Aorta (tissue), 5 donors: ENCODE measurements at regions not wholly inside any gene's neighbourhood (a gene's known extent, or its start where the extent isn't known, plus 50 kb on each side); places are given as distances from the start of the nearest gene placed in this dataset.

Experiments
- ATAC-seq: fragments of 200-7000 bp; cut with Tn5 transposase; one replicate; pipeline ENCODE4 v1.9.1; 2022; ENCODE audit warnings: moderate library complexity; ENCODE audit not compliant: low FRiP score
- DNase-seq, 2 donors: peaks; one replicate each; pipeline ENCODE4 v3.0.0-alpha.2; 2020
- H3K27ac ChIP-seq, 2 donors: one replicate each; pipeline ENCODE4 v1.5.1; 2013; ENCODE audit warnings: low read length in 2 of 2, mild to moderate bottlenecking in 2 of 2, moderate library complexity in 2 of 2, control low read depth in 1 of 2, inconsistent platforms in 1 of 2, low read depth in 1 of 2
- H3K27me3 ChIP-seq, 2 donors: one replicate each; pipeline ENCODE4 v1.6.1; 2013; ENCODE audit warnings: control low read depth in 1 of 2, low read length in 1 of 2, mild to moderate bottlenecking in 1 of 2, moderate library complexity in 1 of 2; ENCODE audit not compliant: insufficient read depth in 2 of 2, control insufficient read depth in 1 of 2
- H3K36me3 ChIP-seq, 2 donors: one replicate each; pipeline ENCODE4 v1.6.1; 2013; ENCODE audit warnings: control low read depth in 1 of 2, low read length in 1 of 2, mild to moderate bottlenecking in 1 of 2; ENCODE audit not compliant: insufficient read depth in 2 of 2, control insufficient read depth in 1 of 2
- H3K4me1 ChIP-seq, 2 donors: one replicate each; pipeline ENCODE4 v1.6.1; 2013; ENCODE audit warnings: low read length in 2 of 2, control low read depth in 1 of 2, mild to moderate bottlenecking in 1 of 2, moderate library complexity in 1 of 2; ENCODE audit not compliant: insufficient read depth in 2 of 2, control insufficient read depth in 1 of 2
- H3K4me3 ChIP-seq, 2 donors: one replicate each; pipeline ENCODE4 v1.5.1; 2013; ENCODE audit warnings: low read length in 2 of 2, control low read depth in 1 of 2, mild to moderate bottlenecking in 1 of 2
- H3K9me3 ChIP-seq: one replicate; pipeline ENCODE4 v1.6.1; 2013; ENCODE audit warnings: mild to moderate bottlenecking, low read length; ENCODE audit not compliant: control insufficient read depth
- WGBS, 2 donors: extraction: QIAGEN DNeasy Blood & Tissue Kit; methylation state at CpG; one replicate each; pipeline ENCODE4 v1.1.7; 2013; 5-methylcytosine and 5-hydroxymethylcytosine counted together
- intact Hi-C, 2 donors: fragments of 100-400 bp; cut with DNase I; formaldehyde crosslinking; loops; one replicate each; pipeline versions ENCODE4 v1.14.2 to v1.15.0; 2022
- donor health status: healthy with polysubstance abuse.
- donor health status: Bipolar disorder and iron deficiency.
- donor health status: DM: no; HTN: no; CAD: no.
- donor health status: DM: no; HTN: no; CAD: no.
- donor health status: DM: yes; HTN: yes; CAD: no.

- H3K36me3 ChIP-seq = no peaks in the 10 kb centered on the region
- 83 to 88% methylated on average over 7 of the region's 7 CpGs for WGBS, 2 donors
- DNase-seq (peak in 1 of 2 donors; percentile 19), ATAC-seq (no peak)
- H3K9me3 ChIP-seq = no peaks in the 10 kb centered on the region
- no peaks in the 10 kb centered on the region for H3K4me1 ChIP-seq
- intact Hi-C loops = no loop called here
- H3K27me3 ChIP-seq = no peaks in the 10 kb centered on the region
- H3K4me3 ChIP-seq = no peak overlapping the region
- H3K27ac ChIP-seq = no peak overlapping the region
Observed at GRCh38 chr10:78924319-78925003, 144.3 kb upstream of the ZMIZ1 start.

- H3K27ac ChIP-seq = no peak overlapping the region
- no peaks in the 10 kb centered on the region for H3K4me1 ChIP-seq
- H3K4me3 ChIP-seq = no peak overlapping the region
- no peaks in the 10 kb centered on the region for H3K36me3 ChIP-seq
- ATAC-seq (no peak), DNase-seq (peak in 1 of 2 donors; percentile 37)
- no peaks in the 10 kb centered on the region for H3K27me3 ChIP-seq
- WGBS, 2 donors = 94% methylated on average over 6 of the region's 6 CpGs
- H3K9me3 ChIP-seq = no peaks in the 10 kb centered on the region
- intact Hi-C loops = no loop called here
Observed at GRCh38 chr10:78925275-78925674, 143.5 kb upstream of the ZMIZ1 start.

GRCh38 chr10:78925800-78926319, 142.9 kb upstream of the ZMIZ1 start:
- ATAC-seq = no peak

GRCh38 chr10:78927257-78927995, 141.3 kb upstream of the ZMIZ1 start:
- Histone ChIP-seq H3K36me3 (no peaks in the 10 kb centered on the region), H3K4me3 (no peak overlapping the region), H3K27me3 (no peaks in the 10 kb centered on the region), H3K9me3 (no peaks in the 10 kb centered on the region), H3K27ac (no peak overlapping the region), H3K4me1 (no peaks in the 10 kb centered on the region)
- intact Hi-C loops = no loop called here
- DNase-seq (no peak), ATAC-seq (no peak)
- WGBS, 2 donors = 91 to 94% methylated on average over 11 of the region's 11 CpGs

More at GRCh38 chr10:78925800-78926319, 142.9 kb upstream of the ZMIZ1 start:
- Histone ChIP-seq H3K9me3 (no peaks in the 10 kb centered on the region), H3K4me1 (no peaks in the 10 kb centered on the region), H3K27me3 (no peaks in the 10 kb centered on the region), H3K4me3 (no peak overlapping the region), H3K36me3 (no peaks in the 10 kb centered on the region), H3K27ac (no peak overlapping the region)
- no peak for DNase-seq
- WGBS, 2 donors = 83 to 84% methylated on average over 6 of the region's 6 CpGs
- intact Hi-C loops = no loop called here

- Histone ChIP-seq H3K27ac (no peak overlapping the region), H3K4me3 (no peak overlapping the region), H3K9me3 (no peaks in the 10 kb centered on the region), H3K4me1 (no peaks in the 10 kb centered on the region), H3K36me3 (no peaks in the 10 kb centered on the region), H3K27me3 (no peaks in the 10 kb centered on the region)
- no peak for DNase-seq
- ATAC-seq = no peak
- WGBS, 2 donors = 91% methylated on average over 3 of the region's 3 CpGs
- intact Hi-C loops = no loop called here
Observed at GRCh38 chr10:78928330-78928729, 140.4 kb upstream of the ZMIZ1 start.

GRCh38 chr10:78929541-78929940, 139.2 kb upstream of the ZMIZ1 start:
- DNase-seq (no peak), ATAC-seq (no peak)
- Histone ChIP-seq H3K27me3 (no peaks in the 10 kb centered on the region), H3K36me3 (no peaks in the 10 kb centered on the region), H3K4me3 (no peak overlapping the region), H3K4me1 (no peaks in the 10 kb centered on the region), H3K9me3 (no peaks in the 10 kb centered on the region), H3K27ac (no peak overlapping the region)
- intact Hi-C loops = no loop called here
- 89 to 94% methylated on average over 1 of the region's 1 CpG for WGBS, 2 donors

GRCh38 chr10:78931321-78932053, 137.3 kb upstream of the ZMIZ1 start:
- Histone ChIP-seq H3K36me3 (no peaks in the 10 kb centered on the region), H3K27ac (no peak overlapping the region), H3K27me3 (no peaks in the 10 kb centered on the region), H3K4me3 (no peak overlapping the region), H3K9me3 (no peaks in the 10 kb centered on the region), H3K4me1 (no peaks in the 10 kb centered on the region)
- whole genome bisulfite sequencing, 2 donors = 84 to 86% methylated on average over 21 of the region's 21 CpGs
- DNase-seq = peak; percentile 76 to 85
- no peak for ATAC-seq
- intact Hi-C loops = no loop called here

- Histone ChIP-seq H3K4me3 (no peak overlapping the region), H3K27me3 (no peaks in the 10 kb centered on the region), H3K4me1 (no peaks in the 10 kb centered on the region), H3K9me3 (no peaks in the 10 kb centered on the region), H3K36me3 (no peaks in the 10 kb centered on the region), H3K27ac (no peak overlapping the region)
- ATAC-seq (peak; percentile 61), DNase-seq (no peak)
- WGBS, 2 donors = 78 to 97% methylated on average over 2 of the region's 2 CpGs
- intact Hi-C loops = no loop called here
Observed at GRCh38 chr10:78932054-78932386, 136.7 kb upstream of the ZMIZ1 start.
